WTC11 (cell line): ENCODE measurements at regions not wholly inside any gene's neighbourhood (a gene's known extent, or its start where the extent isn't known, plus 50 kb on each side); places are given as distances from the start of the nearest gene placed in this dataset.
A peak's percentile ranks its signal among the peaks of the same experiment; 100 is the strongest.

Experiments
- ATAC-seq: fragments of 200-7000 bp; cut with Tn5 transposase; 2 replicates; pipeline ENCODE4 v1.10.0; 2021; ENCODE audit warnings: mild to moderate bottlenecking, moderate library complexity
- CTCF ChIA-PET: fragments of 300-600 bp; sonication (Branson Sonifier 250); formaldehyde crosslinking; loops from one replicate; lab custom pipeline; 2021; ENCODE audit warnings: antibody characterized with exemption; lab: Charles Lee
- POLR2A ChIA-PET: fragments of 350-600 bp; sonication (Branson Sonifier 250); formaldehyde crosslinking; loops from one replicate; lab custom pipeline; 2021; ENCODE audit warnings: antibody characterized with exemption; lab: Charles Lee
- DNase-seq: peaks from one replicate; pipeline ENCODE4 v3.0.0; 2021; ENCODE audit warnings: low spot score
- H3K27ac Mint-ChIP-seq: 2 replicates; pipeline ENCODE4 v1.8.0; 2021; ENCODE audit warnings: mixed read lengths
- H3K27me3 Mint-ChIP-seq: 2 replicates; pipeline ENCODE4 v1.8.0; 2021; ENCODE audit warnings: low read depth, mild to moderate bottlenecking, moderate library complexity, mixed read lengths
- H3K36me3 Mint-ChIP-seq: 2 replicates; pipeline ENCODE4 v1.8.0; 2021; ENCODE audit warnings: mixed read lengths
- H3K4me1 Mint-ChIP-seq: 2 replicates; pipeline ENCODE4 v1.8.0; 2022; ENCODE audit warnings: mixed read lengths
- H3K4me3 Mint-ChIP-seq: 2 replicates; pipeline ENCODE4 v1.8.0; 2021; ENCODE audit warnings: mild to moderate bottlenecking, moderate library complexity, mixed read lengths
- H3K9me3 Mint-ChIP-seq: 2 replicates; pipeline ENCODE4 v1.8.0; 2021; ENCODE audit warnings: mixed read lengths
- ELF4 ChIP-seq: sonication (generic); formaldehyde crosslinking; IDR thresholded peaks from 2 replicates; pipeline ENCODE4 v1.8.1; 2022; ENCODE audit warnings: low read depth, mild to moderate bottlenecking, moderate library complexity, missing genetic modification reagents
- EMX1 ChIP-seq: fragments of 250-450 bp; sonication (Bioruptor Pico); IDR thresholded peaks from 2 replicates; pipeline ENCODE4 v1.8.0; 2021; ENCODE audit warnings: mild to moderate bottlenecking
- GTF2I ChIP-seq: fragments of 250-450 bp; sonication (Bioruptor Pico); conservative IDR thresholded peaks from 2 replicates; pipeline ENCODE4 v1.4.0; 2021; ENCODE audit warnings: mild to moderate bottlenecking
- KAT7 ChIP-seq: sonication (generic); formaldehyde crosslinking; IDR thresholded peaks from 2 replicates; pipeline ENCODE4 v1.8.1; 2023; ENCODE audit warnings: missing genetic modification reagents, mild to moderate bottlenecking, borderline replicate concordance
- MYBL2 ChIP-seq: sonication (generic); formaldehyde crosslinking; IDR thresholded peaks from 2 replicates; pipeline ENCODE4 v1.8.1; 2023; ENCODE audit warnings: mild to moderate bottlenecking, moderate library complexity, missing genetic modification reagents
- NFATC4 ChIP-seq: fragments of 250-450 bp; sonication (Bioruptor Pico); IDR thresholded peaks from 2 replicates; pipeline ENCODE4 v1.9.0; 2021; ENCODE audit warnings: mild to moderate bottlenecking
- NR1H2 ChIP-seq: sonication (generic); formaldehyde crosslinking; IDR thresholded peaks from 2 replicates; pipeline ENCODE4 v1.9.0; 2021; ENCODE audit warnings: mild to moderate bottlenecking, moderate library complexity, missing genetic modification reagents
- RORB ChIP-seq: fragments of 250-450 bp; sonication (Bioruptor Pico); IDR thresholded peaks from 2 replicates; pipeline ENCODE4 v1.9.0; 2021; ENCODE audit warnings: mild to moderate bottlenecking
- SOX15 ChIP-seq: fragments of 250-450 bp; sonication (Bioruptor Pico); IDR thresholded peaks from 2 replicates; pipeline ENCODE4 v1.9.0; 2021; ENCODE audit warnings: mild to moderate bottlenecking
- ZNF416 ChIP-seq: fragments of 250-450 bp; sonication (Bioruptor Pico); IDR thresholded peaks from 2 replicates; pipeline ENCODE4 v1.9.0; 2021; ENCODE audit warnings: mild to moderate bottlenecking, inconsistent platforms
- ZNF423 ChIP-seq: fragments of 250-450 bp; sonication (Bioruptor Pico); IDR thresholded peaks from 2 replicates; pipeline ENCODE4 v2.1.2; 2022; ENCODE audit warnings: mild to moderate bottlenecking, moderate library complexity
- TF ChIP-seq, protein P1 (sequence below): sonication (generic); formaldehyde crosslinking; IDR thresholded peaks from 2 replicates; pipeline ENCODE4 v1.8.1; 2023; ENCODE audit warnings: mild to moderate bottlenecking, missing genetic modification reagents, borderline replicate concordance
- TF ChIP-seq, protein P2 (sequence below): fragments of 250-450 bp; sonication (Bioruptor Pico); IDR thresholded peaks from 2 replicates; pipeline ENCODE4 v1.8.0; 2021; ENCODE audit warnings: mild to moderate bottlenecking
- TF ChIP-seq, protein P3 (sequence below): fragments of 250-450 bp; sonication (Bioruptor Pico); IDR thresholded peaks from 2 replicates; pipeline ENCODE4 v2.1.2; 2022; ENCODE audit warnings: mild to moderate bottlenecking, moderate library complexity
- TF ChIP-seq, protein P4 (sequence below): fragments of 250-450 bp; sonication (Bioruptor Pico); IDR thresholded peaks from 2 replicates; pipeline ENCODE4 v1.9.0; 2021; ENCODE audit warnings: mild to moderate bottlenecking
- TF ChIP-seq, protein P5 (sequence below): sonication (generic); formaldehyde crosslinking; IDR thresholded peaks from 2 replicates; pipeline ENCODE4 v1.8.1; 2022; ENCODE audit warnings: mild to moderate bottlenecking, missing genetic modification reagents, moderate library complexity, borderline replicate concordance
- TF ChIP-seq, protein P6 (sequence below): sonication (generic); formaldehyde crosslinking; IDR thresholded peaks from 2 replicates; pipeline ENCODE4 v1.8.0; 2022; ENCODE audit warnings: mild to moderate bottlenecking, missing genetic modification reagents

DNA sequence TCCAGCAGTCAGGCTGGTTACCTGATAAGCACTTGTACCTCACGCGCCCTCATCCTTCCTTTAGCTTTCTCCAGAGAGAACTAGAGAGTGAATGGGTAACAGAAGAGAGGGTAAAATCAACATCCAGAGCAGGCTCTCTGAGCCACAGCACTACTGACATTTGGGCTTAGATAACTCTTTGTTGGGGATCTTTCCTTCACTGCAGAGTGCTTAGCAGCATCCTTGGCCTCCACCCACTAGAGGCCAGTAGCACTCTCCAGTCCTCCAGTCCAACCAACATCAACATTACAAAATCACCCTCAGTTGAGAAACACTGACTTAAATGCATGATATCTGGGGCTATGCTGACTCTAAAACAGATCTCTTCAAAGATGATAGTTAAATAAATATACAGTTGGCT, 220.7 kb downstream of the TACR3 start:
- ATAC-seq, result peak; percentile 73
- Mint-ChIP-seq H3K36me3 (no peaks in the 10 kb centered on the region), H3K27ac (no peak overlapping the region), H3K9me3 (peaks cover 14% of the 10 kb centered on the region), H3K27me3 (no peaks in the 10 kb centered on the region; the same call in 1 of the 2 replicates), H3K4me1 (peaks cover 9% of the 10 kb centered on the region), H3K4me3 (no peak overlapping the region)
- no peak for DNase-seq
- ChIA-PET CTCF (no interaction called here), POLR2A (no interaction called here)
- no peak for TF ChIP-seq ZNF423 (CRISPR knock-in tag)

DNA sequence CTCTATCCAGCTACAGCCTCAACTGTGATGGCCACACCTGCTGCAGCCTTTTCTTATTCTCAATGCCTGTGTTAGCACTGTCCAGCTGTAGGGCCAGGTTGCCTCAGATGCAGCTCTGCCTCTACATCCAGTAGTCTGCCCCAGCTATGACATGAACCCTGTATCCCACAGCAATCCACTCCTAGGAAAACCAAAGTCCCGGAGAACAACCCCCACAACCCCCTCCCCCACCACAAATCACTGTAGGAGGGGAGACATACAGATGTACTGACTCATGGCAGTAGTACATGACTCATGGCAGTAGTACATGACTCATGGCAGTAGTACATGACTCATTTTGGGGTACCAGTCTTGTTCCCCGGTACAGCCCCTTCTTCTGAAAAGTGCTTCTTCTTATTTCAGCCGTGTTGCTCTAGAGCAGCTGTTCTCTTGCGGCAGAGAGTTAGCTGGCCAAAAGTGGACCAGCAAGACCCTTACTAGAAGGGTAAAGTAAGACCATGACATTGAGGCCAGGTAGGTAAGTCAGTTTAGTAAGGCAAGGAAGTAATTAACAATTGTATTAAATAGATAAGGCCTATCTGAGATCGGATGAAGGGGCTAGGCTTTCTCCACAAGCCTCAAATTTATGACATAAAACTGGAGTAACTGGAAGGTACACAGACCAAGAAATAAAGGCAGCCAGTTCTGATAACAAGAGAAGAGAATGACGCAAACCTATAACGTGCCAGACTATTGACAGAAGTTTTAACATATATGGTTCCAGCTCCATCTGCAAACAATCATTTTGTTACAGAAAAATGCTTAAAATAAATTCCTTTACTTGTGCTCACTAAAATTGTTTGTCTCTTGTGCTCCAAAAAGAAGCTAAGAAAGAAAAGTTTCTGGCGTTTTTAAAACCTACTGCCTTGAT, 221.4 kb downstream of the TACR3 start:
- no peak overlapping the region for H3K4me3 Mint-ChIP-seq
- no peak for TF ChIP-seq EMX1 (CRISPR knock-in tag)
- TF ChIP-seq, protein P1, sequence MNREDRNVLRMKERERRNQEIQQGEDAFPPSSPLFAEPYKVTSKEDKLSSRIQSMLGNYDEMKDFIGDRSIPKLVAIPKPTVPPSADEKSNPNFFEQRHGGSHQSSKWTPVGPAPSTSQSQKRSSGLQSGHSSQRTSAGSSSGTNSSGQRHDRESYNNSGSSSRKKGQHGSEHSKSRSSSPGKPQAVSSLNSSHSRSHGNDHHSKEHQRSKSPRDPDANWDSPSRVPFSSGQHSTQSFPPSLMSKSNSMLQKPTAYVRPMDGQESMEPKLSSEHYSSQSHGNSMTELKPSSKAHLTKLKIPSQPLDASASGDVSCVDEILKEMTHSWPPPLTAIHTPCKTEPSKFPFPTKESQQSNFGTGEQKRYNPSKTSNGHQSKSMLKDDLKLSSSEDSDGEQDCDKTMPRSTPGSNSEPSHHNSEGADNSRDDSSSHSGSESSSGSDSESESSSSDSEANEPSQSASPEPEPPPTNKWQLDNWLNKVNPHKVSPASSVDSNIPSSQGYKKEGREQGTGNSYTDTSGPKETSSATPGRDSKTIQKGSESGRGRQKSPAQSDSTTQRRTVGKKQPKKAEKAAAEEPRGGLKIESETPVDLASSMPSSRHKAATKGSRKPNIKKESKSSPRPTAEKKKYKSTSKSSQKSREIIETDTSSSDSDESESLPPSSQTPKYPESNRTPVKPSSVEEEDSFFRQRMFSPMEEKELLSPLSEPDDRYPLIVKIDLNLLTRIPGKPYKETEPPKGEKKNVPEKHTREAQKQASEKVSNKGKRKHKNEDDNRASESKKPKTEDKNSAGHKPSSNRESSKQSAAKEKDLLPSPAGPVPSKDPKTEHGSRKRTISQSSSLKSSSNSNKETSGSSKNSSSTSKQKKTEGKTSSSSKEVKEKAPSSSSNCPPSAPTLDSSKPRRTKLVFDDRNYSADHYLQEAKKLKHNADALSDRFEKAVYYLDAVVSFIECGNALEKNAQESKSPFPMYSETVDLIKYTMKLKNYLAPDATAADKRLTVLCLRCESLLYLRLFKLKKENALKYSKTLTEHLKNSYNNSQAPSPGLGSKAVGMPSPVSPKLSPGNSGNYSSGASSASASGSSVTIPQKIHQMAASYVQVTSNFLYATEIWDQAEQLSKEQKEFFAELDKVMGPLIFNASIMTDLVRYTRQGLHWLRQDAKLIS (CRISPR knock-in tag), result no peak
- TF ChIP-seq, protein P2, sequence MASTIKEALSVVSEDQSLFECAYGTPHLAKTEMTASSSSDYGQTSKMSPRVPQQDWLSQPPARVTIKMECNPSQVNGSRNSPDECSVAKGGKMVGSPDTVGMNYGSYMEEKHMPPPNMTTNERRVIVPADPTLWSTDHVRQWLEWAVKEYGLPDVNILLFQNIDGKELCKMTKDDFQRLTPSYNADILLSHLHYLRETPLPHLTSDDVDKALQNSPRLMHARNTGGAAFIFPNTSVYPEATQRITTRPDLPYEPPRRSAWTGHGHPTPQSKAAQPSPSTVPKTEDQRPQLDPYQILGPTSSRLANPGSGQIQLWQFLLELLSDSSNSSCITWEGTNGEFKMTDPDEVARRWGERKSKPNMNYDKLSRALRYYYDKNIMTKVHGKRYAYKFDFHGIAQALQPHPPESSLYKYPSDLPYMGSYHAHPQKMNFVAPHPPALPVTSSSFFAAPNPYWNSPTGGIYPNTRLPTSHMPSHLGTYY (CRISPR knock-in tag), result no peak
- TF ChIP-seq, all 79 proteins: peak for 0
- Mint-ChIP-seq H3K36me3 (no peaks in the 10 kb centered on the region), H3K27ac (no peak overlapping the region), H3K27me3 (no peaks in the 10 kb centered on the region), H3K4me1 (peaks cover 9% of the 10 kb centered on the region), H3K9me3 (peaks cover 14% of the 10 kb centered on the region)
- ATAC-seq (no peak), DNase-seq (no peak)
- POLR2A ChIA-PET, result no interaction called here
- CTCF ChIA-PET, result no interaction called here

DNA sequence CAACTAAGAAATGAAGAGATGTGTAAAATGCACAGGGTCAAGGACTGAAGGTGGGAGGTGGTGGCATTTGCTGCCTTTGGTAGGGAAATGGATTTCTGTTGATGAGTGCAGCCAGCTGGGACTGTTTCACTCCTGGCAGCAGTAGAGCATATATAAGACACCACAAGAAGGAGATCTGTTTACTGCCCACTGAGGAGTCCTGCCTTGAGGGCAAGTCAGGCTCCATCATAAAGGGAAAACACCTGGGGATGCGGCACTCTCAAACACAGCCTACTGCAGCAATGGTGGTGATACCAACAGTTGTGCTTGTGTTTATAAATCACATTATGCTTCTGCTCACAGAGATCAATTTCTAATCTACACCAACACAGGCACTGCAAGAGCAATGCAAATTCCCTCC, 222.1 kb downstream of the TACR3 start:
- ChIA-PET POLR2A (no interaction called here), CTCF (no interaction called here)
- TF ChIP-seq RORB (no peak), ELF4 (no peak), KAT7 (CRISPR knock-in tag) (no peak), GTF2I (CRISPR knock-in tag) (no peak), MYBL2 (CRISPR knock-in tag) (no peak), SOX15 (CRISPR knock-in tag) (no peak), NFATC4 (CRISPR knock-in tag) (no peak), ZNF416 (CRISPR knock-in tag) (no peak), NR1H2 (CRISPR knock-in tag) (no peak)
- TF ChIP-seq, protein P3, sequence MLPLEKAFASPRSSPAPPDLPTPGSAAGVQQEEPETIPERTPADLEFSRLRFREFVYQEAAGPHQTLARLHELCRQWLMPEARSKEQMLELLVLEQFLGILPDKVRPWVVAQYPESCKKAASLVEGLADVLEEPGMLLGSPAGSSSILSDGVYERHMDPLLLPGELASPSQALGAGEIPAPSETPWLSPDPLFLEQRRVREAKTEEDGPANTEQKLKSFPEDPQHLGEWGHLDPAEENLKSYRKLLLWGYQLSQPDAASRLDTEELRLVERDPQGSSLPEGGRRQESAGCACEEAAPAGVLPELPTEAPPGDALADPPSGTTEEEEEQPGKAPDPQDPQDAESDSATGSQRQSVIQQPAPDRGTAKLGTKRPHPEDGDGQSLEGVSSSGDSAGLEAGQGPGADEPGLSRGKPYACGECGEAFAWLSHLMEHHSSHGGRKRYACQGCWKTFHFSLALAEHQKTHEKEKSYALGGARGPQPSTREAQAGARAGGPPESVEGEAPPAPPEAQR, result no peak
- TF ChIP-seq, protein P4, sequence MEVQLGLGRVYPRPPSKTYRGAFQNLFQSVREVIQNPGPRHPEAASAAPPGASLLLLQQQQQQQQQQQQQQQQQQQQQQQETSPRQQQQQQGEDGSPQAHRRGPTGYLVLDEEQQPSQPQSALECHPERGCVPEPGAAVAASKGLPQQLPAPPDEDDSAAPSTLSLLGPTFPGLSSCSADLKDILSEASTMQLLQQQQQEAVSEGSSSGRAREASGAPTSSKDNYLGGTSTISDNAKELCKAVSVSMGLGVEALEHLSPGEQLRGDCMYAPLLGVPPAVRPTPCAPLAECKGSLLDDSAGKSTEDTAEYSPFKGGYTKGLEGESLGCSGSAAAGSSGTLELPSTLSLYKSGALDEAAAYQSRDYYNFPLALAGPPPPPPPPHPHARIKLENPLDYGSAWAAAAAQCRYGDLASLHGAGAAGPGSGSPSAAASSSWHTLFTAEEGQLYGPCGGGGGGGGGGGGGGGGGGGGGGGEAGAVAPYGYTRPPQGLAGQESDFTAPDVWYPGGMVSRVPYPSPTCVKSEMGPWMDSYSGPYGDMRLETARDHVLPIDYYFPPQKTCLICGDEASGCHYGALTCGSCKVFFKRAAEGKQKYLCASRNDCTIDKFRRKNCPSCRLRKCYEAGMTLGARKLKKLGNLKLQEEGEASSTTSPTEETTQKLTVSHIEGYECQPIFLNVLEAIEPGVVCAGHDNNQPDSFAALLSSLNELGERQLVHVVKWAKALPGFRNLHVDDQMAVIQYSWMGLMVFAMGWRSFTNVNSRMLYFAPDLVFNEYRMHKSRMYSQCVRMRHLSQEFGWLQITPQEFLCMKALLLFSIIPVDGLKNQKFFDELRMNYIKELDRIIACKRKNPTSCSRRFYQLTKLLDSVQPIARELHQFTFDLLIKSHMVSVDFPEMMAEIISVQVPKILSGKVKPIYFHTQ (CRISPR knock-in tag), result no peak
- TF ChIP-seq, protein P5, sequence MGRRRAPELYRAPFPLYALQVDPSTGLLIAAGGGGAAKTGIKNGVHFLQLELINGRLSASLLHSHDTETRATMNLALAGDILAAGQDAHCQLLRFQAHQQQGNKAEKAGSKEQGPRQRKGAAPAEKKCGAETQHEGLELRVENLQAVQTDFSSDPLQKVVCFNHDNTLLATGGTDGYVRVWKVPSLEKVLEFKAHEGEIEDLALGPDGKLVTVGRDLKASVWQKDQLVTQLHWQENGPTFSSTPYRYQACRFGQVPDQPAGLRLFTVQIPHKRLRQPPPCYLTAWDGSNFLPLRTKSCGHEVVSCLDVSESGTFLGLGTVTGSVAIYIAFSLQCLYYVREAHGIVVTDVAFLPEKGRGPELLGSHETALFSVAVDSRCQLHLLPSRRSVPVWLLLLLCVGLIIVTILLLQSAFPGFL (CRISPR knock-in tag), result no peak
- TF ChIP-seq, protein P6, sequence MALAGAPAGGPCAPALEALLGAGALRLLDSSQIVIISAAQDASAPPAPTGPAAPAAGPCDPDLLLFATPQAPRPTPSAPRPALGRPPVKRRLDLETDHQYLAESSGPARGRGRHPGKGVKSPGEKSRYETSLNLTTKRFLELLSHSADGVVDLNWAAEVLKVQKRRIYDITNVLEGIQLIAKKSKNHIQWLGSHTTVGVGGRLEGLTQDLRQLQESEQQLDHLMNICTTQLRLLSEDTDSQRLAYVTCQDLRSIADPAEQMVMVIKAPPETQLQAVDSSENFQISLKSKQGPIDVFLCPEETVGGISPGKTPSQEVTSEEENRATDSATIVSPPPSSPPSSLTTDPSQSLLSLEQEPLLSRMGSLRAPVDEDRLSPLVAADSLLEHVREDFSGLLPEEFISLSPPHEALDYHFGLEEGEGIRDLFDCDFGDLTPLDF (CRISPR knock-in tag), result no peak

More for the DNA sequence above, 222.1 kb downstream of the TACR3 start:
- Mint-ChIP-seq H3K27me3 (no peaks in the 10 kb centered on the region), H3K36me3 (no peaks in the 10 kb centered on the region), H3K4me3 (no peak overlapping the region), H3K4me1 (peaks cover 9% of the 10 kb centered on the region), H3K9me3 (peaks cover 14% of the 10 kb centered on the region), H3K27ac (no peak overlapping the region)
- DNase-seq, result no peak
- ATAC-seq, result no peak
